Upper lobe of right lung (tissue), 1 donor: ENCODE measurements at regions not wholly inside any gene's neighbourhood (a gene's known extent, or its start where the extent isn't known, plus 50 kb on each side); places are given as distances from the start of the nearest gene placed in this dataset.

Source experiments
- ATAC-seq: fragments of 200-7000 bp; cut with Tn5 transposase; one replicate; pipeline ENCODE4 v1.9.1; 2020; ENCODE audit warnings: mild to moderate bottlenecking, moderate library complexity
- DNase-seq: peaks from one replicate; pipeline ENCODE4 v3.0.0-alpha.2; 2020
- H3K27ac ChIP-seq: fragments of 200-600 bp; one replicate; pipeline ENCODE4 v1.8.0; 2022
- H3K27me3 ChIP-seq: fragments of 200-600 bp; one replicate; pipeline ENCODE4 v1.8.0; 2022; ENCODE audit warnings: mild to moderate bottlenecking
- H3K36me3 ChIP-seq: fragments of 200-600 bp; one replicate; pipeline ENCODE4 v1.8.0; 2022
- H3K4me1 ChIP-seq: fragments of 200-600 bp; one replicate; pipeline ENCODE4 v1.8.0; 2022
- H3K4me3 ChIP-seq: fragments of 200-600 bp; one replicate; pipeline ENCODE4 v1.8.0; 2022; ENCODE audit warnings: mild to moderate bottlenecking
- H3K9me3 ChIP-seq: fragments of 200-600 bp; one replicate; pipeline ENCODE4 v1.8.0; 2022
- intact Hi-C: fragments of 100-400 bp; cut with DNase I; formaldehyde crosslinking; loops from one replicate; pipeline ENCODE4 v1.11.0; 2022
- TF ChIP-seq, protein P1 (sequence below): fragments of 200-600 bp; IDR thresholded peaks from one replicate; pipeline ENCODE4 v1.8.0; 2022; ENCODE audit warnings: antibody characterized with exemption
- donor health status: DM: no; HTN: yes; CAD: no; lungs with severe emphysema.

DNA sequence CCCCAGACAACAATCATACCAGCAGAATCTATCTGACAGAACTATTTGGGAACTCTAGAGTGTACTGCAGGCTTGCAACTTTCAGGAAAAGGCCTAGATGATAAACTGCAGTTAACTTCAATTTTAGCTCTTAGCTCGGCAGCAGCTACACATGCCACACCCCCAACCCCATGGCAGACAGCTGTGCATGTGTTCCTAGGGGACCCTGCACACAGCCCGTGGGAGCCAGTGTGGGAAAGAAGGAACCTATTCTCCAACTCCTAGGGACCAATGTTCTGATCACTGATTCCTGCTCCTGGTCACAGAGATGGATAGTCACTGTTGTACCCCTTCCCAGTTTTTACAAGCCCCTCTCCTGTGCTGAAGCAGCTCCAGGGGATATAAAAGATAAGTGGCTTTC lies 179.6 kb downstream of the DRD1 start:
- TF ChIP-seq, protein P1, sequence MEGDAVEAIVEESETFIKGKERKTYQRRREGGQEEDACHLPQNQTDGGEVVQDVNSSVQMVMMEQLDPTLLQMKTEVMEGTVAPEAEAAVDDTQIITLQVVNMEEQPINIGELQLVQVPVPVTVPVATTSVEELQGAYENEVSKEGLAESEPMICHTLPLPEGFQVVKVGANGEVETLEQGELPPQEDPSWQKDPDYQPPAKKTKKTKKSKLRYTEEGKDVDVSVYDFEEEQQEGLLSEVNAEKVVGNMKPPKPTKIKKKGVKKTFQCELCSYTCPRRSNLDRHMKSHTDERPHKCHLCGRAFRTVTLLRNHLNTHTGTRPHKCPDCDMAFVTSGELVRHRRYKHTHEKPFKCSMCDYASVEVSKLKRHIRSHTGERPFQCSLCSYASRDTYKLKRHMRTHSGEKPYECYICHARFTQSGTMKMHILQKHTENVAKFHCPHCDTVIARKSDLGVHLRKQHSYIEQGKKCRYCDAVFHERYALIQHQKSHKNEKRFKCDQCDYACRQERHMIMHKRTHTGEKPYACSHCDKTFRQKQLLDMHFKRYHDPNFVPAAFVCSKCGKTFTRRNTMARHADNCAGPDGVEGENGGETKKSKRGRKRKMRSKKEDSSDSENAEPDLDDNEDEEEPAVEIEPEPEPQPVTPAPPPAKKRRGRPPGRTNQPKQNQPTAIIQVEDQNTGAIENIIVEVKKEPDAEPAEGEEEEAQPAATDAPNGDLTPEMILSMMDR = no peak
- ATAC-seq (no peak), DNase-seq (no peak)
- no peaks in the 10 kb centered on the region for H3K9me3 ChIP-seq
- H3K27me3 ChIP-seq = no peaks in the 10 kb centered on the region
- no peaks in the 10 kb centered on the region for H3K4me1 ChIP-seq
- H3K27ac ChIP-seq = no peak overlapping the region
- no peak overlapping the region for H3K4me3 ChIP-seq
- H3K36me3 ChIP-seq = no peaks in the 10 kb centered on the region
- intact Hi-C loops = no loop called here

DNA sequence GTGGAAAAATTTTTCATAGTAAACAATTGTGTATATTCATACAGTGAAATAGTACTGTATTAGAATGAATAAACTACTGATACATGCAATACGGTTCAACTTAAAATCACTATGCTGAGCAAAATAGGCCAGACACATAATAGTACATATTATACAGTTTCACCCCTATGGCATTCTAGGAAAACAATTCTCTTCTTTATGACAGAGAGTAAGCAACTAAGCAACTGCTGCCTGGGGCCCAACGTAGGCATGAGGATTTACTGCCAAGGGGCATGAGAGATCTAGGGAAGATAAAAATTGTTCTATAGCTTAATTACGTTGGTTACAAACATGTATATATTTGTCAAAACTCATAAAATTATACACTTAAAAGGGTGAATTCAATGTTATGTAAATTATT lies 180.2 kb downstream of the DRD1 start:
- ATAC-seq (no peak), DNase-seq (no peak)
- Histone ChIP-seq H3K27ac (no peak overlapping the region), H3K27me3 (no peaks in the 10 kb centered on the region), H3K4me3 (no peak overlapping the region), H3K4me1 (no peaks in the 10 kb centered on the region), H3K36me3 (no peaks in the 10 kb centered on the region), H3K9me3 (no peaks in the 10 kb centered on the region)
- intact Hi-C loops = no loop called here
- TF ChIP-seq, protein P1 = no peak

DNA sequence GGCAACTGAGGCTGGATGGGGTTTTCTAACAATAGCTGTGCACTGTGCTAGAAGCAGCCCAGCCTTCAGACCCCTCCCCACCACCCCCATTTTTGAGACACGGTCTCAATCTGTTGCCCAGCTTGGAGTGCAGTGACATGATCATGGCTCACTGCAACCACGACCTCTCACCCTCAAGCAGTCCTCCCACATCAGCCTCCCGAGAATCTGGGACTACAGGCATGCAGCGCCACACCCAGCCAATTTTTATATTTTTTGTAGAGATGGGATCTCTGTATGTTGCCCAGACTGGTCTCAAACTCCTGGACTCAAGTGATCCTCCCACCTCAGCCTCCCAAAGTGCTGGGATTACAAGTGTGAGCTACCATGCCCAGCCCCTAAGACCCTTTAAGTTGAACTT lies 182.5 kb downstream of the DRD1 start:
- TF ChIP-seq, protein P1 = no peak
- H3K27ac ChIP-seq = no peak overlapping the region
- DNase-seq = no peak
- no peak overlapping the region for H3K4me3 ChIP-seq
- H3K4me1 ChIP-seq = no peaks in the 10 kb centered on the region
- H3K9me3 ChIP-seq = no peaks in the 10 kb centered on the region
- no peak for ATAC-seq
- no peaks in the 10 kb centered on the region for H3K27me3 ChIP-seq
- H3K36me3 ChIP-seq = no peaks in the 10 kb centered on the region
- intact Hi-C loops = no loop called here

DNA sequence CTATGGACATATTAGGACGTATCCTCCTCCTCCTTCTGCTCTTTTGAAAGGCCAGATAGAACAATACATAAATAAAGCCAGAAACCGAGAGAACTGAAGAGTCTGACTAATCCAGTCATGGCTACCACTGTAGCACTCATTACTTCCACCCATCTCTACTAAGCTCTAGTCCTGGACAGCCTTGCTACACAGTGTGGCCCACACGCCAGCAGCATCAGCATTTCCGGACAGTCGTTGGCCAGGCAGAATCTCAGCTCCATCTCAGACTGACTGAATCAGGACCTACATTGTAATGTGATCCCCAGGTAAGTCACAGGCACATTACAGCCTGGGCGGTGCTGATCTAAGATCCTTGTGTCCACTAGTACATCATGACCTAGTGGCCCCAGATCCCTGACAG lies 182.9 kb downstream of the DRD1 start:
- no peaks in the 10 kb centered on the region for H3K9me3 ChIP-seq
- no peaks in the 10 kb centered on the region for H3K27me3 ChIP-seq
- DNase-seq = no peak
- H3K36me3 ChIP-seq = no peaks in the 10 kb centered on the region
- ATAC-seq = no peak
- intact Hi-C loops = no loop called here
- H3K4me3 ChIP-seq = no peak overlapping the region
- TF ChIP-seq, protein P1 = no peak
- H3K27ac ChIP-seq = no peak overlapping the region
- no peaks in the 10 kb centered on the region for H3K4me1 ChIP-seq

DNA sequence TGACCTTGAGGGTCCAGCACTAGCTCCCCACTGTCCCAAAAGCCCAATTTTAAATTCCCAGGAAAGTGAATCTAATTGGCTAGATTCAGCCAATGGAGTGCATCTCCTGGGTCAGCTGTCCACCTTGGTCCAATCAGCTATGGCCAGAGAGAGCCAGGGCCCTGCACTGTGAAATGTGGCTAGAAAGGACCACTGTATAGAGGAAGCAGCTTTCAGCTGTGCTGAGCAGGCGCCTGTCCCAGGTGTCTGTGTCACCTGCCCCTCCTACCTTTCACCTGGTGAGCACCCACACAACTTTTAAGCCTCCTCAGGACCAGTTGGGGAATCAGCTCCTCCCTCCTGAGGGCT lies 186.2 kb downstream of the DRD1 start:
- Histone ChIP-seq H3K27me3 (no peaks in the 10 kb centered on the region), H3K4me3 (no peak overlapping the region), H3K4me1 (peaks cover 11% of the 10 kb centered on the region), H3K36me3 (no peaks in the 10 kb centered on the region), H3K27ac (no peak overlapping the region), H3K9me3 (no peaks in the 10 kb centered on the region)
- intact Hi-C loops = no loop called here
- DNase-seq = no peak
- TF ChIP-seq, protein P1 = no peak
- no peak for ATAC-seq

DNA sequence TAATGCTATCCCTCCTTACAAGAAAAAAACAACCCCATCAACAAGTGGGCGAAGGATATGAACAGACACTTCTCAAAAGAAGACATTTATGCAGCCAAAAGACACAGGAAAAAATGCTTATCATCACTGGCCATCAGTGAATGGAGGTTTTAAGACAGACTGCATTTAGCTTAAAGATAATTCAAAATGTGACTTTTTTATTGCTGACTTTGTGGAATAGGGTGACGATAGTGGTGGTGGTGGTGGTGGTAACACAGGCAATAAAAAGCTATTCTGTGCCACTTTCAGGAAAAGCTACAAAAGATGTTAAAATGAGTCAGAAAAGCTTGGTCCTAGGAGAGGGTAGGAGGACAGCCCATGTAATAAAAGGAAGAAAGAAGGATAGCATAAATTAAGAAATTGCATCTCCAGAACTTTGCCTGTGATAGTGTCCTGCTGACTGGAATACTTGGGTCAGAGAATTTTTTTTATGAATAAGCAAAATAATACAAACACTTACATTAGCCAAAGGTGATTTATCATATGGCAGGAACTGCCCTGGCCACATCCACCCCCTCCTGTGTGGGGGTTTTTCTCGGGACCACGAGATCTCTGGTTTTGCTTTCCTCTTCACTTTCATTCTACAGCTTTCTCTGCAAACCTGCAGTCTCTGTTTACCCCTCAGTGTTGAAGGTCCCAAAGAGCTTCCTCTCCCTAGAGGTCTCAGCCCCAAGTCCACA lies 186.7 kb downstream of the DRD1 start:
- Histone ChIP-seq H3K9me3 (no peaks in the 10 kb centered on the region), H3K27me3 (no peaks in the 10 kb centered on the region), H3K4me3 (no peak overlapping the region), H3K36me3 (no peaks in the 10 kb centered on the region), H3K4me1 (peaks cover 11% of the 10 kb centered on the region), H3K27ac (no peak overlapping the region)
- TF ChIP-seq, protein P1 = no peak
- DNase-seq (no peak), ATAC-seq (no peak)
- intact Hi-C loops = no loop called here
